Urinary bladder (tissue), 3 donors: ENCODE measurements at regions not wholly inside any gene's neighbourhood (a gene's known extent, or its start where the extent isn't known, plus 50 kb on each side); places are given as distances from the start of the nearest gene placed in this dataset.
A peak's percentile ranks its signal among the peaks of the same experiment; 100 is the strongest.
"Not testable (repeated sequence)": the region's sequence is repeated elsewhere in the genome, so short reads cannot be mapped to it uniquely, and the experiment has no call there.

Source experiments
- DNase-seq: peaks from one replicate; pipeline ENCODE4 v3.0.0-alpha.2; 2015; ENCODE audit errors: extremely low spot score
- H3K27ac ChIP-seq: one replicate; pipeline ENCODE4 v1.5.1; 2013; ENCODE audit warnings: low read depth, mild to moderate bottlenecking, moderate library complexity
- H3K36me3 ChIP-seq: one replicate; pipeline ENCODE4 v1.6.1; 2013; ENCODE audit warnings: mild to moderate bottlenecking, moderate library complexity; ENCODE audit not compliant: insufficient read depth
- H3K4me1 ChIP-seq: one replicate; pipeline ENCODE4 v1.6.1; 2013; ENCODE audit warnings: mild to moderate bottlenecking, moderate library complexity; ENCODE audit not compliant: insufficient read depth
- H3K4me3 ChIP-seq: one replicate; pipeline ENCODE4 v1.5.1; 2013; ENCODE audit warnings: low read depth, low read length
- WGBS: extraction: QIAGEN DNeasy Blood & Tissue Kit; methylation state at CpG from one replicate; pipeline ENCODE4 v1.1.7; 2013; 5-methylcytosine and 5-hydroxymethylcytosine counted together
- donor health status: healthy with polysubstance abuse.
- donor health status: healthy.

DNA sequence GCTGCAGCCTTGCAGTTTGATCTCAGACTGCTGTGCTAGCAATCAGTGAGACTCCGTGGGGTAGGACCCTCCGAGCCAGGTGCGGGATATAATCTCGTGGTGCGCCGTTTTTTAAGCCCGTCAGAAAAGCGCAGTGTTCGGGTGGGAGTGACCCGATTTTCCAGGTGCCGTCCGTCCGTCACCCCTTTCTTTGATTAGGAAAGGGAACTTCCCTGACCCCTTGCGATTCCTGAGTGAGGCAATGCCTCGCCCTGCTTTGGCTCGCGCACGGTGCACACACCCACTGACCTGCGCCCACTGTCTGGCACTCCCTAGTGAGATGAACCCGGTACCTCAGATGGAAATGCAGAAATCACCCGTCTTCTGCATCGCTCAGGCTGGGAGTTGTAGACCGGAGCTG, 203.2 kb downstream of the SNCAIP start:
- 92% methylated on average over 23 of the region's 23 CpGs for WGBS
- DNase-seq, H3K27ac ChIP-seq, H3K4me3 ChIP-seq, H3K36me3 ChIP-seq, H3K4me1 ChIP-seq: not testable (repeated sequence)

DNA sequence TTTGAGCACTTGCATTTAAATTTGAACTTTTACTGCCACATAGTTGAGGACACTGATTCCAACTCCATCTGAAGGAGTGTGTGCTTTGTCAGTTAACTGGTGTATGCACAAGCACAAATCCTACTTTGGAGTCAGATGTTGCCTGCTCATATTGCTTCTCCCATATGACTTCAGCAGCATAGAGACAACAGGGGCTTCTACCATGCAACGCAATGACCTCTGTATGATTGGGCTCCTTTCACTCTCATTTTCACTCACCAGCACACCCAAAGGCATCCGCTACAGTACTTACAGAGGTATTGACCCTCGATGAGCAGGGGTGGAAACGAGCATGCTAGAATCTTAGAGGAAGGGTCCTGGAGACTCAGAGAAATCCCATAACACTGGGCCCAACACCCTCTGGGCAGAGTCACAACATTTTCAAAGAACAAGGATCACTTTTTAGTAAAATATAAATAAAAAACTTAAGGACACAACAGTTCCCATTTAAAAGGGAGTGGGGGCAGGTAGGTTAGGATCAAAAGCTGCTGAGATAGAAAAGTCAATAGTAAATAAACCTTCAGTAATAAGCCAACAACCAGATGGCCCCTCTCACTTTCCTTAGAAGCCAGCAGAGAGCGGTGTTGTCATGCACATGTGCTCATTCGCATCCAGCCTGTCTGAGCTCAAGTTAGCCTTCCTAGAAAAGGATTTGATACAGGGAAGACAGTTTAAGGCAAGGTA, 203.8 kb downstream of the SNCAIP start:
- Histone ChIP-seq H3K27ac (no peak overlapping the region), H3K36me3 (no peaks in the 10 kb centered on the region), H3K4me3 (no peak overlapping the region), H3K4me1 (no peaks in the 10 kb centered on the region)
- WGBS = 45% methylated on average over 6 of the region's 6 CpGs
- DNase-seq = peak; percentile 67

DNA sequence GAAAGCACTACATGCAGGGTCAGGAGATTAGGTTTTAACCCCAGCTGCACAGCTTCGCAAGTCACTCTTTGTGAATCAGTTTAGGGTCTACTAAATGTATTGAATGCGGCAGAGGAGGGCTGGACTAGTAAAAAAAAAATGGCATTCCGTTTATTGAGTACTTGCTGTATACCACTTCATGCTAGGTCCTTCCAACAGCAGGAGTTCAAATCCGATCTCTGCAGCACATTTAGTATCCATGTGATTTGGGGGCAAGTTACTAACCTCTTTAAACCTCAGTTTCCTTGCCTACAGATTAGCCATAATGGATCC, 204.4 kb downstream of the SNCAIP start:
- Histone ChIP-seq H3K27ac (no peak overlapping the region), H3K4me3 (no peak overlapping the region), H3K4me1 (no peaks in the 10 kb centered on the region), H3K36me3 (no peaks in the 10 kb centered on the region)
- DNase-seq = no peak
- WGBS = 56% methylated on average over 4 of the region's 4 CpGs

DNA sequence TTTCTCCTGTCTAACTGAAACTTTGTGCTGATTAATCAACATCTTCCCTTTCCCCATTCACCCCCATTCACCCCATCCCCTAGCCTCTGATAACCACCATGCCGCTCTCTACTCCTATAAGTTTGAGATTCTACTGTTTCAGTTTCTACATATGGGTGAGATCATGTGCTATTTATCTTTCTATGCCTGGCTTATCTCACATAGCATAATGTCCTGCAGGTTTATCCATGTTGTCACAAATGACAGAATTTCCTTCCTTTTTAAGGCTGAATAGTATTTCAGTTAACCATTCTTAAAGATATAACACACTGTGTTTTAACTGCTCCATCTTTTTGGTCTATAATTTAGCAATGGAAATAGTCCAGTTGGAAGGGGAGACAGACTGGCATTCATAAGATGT, 205.1 kb downstream of the SNCAIP start:
- H3K36me3 ChIP-seq = no peaks in the 10 kb centered on the region
- DNase-seq = no peak
- H3K4me3 ChIP-seq = no peak overlapping the region
- no peak overlapping the region for H3K27ac ChIP-seq
- no peaks in the 10 kb centered on the region for H3K4me1 ChIP-seq
- WGBS = 99% methylated on average over 1 of the region's 1 CpG

DNA sequence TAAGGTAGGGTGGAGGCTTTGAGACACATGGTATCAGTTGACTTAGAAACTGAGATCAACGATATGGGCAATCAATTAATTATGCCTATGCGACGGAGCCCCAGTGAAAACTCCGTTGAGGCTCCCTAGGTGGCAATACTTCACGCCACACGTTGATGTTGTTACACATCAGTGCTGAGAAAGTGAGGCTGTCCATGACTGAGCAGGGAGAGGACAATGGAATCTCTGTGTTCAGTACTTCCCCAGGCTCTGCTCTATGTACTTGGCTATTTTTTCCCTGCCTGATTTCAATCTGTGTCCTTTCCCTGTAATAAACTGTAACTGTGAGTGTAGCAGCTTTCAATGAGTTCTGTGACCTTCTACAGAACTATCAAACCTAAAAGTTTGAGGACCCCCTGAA, 211.7 kb downstream of the SNCAIP start:
- WGBS = 87% methylated on average over 6 of the region's 6 CpGs
- no peaks in the 10 kb centered on the region for H3K4me1 ChIP-seq
- no peak overlapping the region for H3K4me3 ChIP-seq
- H3K36me3 ChIP-seq = no peaks in the 10 kb centered on the region
- no peak for DNase-seq
- H3K27ac ChIP-seq = no peak overlapping the region

DNA sequence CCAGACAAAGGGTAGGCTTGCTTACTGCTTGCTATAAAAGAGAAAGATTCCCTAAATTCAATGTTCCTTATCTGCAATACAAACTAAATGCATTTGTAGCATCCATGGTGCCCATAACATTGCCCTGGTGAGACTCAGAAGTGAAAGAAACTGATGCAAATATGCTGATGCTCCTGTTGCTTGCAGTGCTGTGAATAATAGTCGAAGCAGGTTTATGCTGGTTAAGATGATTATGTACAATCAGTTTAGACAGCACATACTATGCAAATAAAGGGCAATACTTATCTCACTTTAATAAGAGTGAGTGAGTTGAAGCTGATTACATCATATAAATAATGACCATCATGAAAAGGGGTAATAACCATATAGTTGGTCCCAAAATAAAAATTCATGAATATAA, 215.5 kb downstream of the SNCAIP start:
- DNase-seq = no peak
- WGBS = 97% methylated on average over 1 of the region's 1 CpG
- Histone ChIP-seq H3K36me3 (no peaks in the 10 kb centered on the region), H3K4me1 (no peaks in the 10 kb centered on the region), H3K27ac (no peak overlapping the region), H3K4me3 (no peak overlapping the region)

DNA sequence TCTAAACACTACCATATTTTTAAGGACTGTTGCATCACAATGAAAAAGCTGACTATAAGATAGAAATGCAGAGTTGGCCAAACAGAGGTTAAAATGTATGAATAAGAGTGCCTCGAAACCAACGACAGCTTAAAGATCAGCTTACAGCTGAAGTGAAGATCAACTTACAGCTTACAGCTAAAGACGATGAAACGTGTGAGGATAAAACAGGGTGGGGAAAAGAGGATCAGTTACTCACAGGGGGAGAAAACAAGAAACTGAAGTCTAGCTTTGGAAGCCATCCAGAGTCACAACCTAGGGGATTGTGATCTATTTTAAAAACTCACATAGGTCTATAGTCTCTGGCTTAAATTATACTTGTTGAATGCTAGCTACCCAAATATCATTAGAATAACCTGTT, 220.0 kb downstream of the SNCAIP start:
- no peak for DNase-seq
- WGBS = 45% methylated on average over 4 of the region's 4 CpGs
- H3K4me3 ChIP-seq = no peak overlapping the region

DNA sequence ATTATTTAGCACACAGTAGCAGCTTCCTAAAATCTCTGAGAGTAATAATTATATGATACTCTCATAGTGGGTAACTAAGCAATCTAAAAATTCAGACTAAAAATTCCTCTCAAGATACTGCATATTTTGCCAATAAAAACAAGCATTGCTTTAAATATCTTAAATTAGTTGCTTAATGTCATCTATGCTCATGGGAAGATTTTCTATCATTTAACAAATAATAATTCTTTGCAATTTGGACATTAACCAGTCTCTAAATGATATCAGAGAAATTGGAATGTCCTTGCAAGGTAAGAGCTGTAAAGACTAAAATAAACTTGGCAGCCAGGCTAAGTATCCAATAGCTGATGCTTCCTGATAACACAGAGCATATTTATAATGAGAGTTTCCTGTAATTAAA, 221.8 kb downstream of the SNCAIP start:
- H3K27ac ChIP-seq = no peak overlapping the region
- H3K4me1 ChIP-seq = no peaks in the 10 kb centered on the region
- DNase-seq = no peak
- no peak overlapping the region for H3K4me3 ChIP-seq
- no peaks in the 10 kb centered on the region for H3K36me3 ChIP-seq

More for the DNA sequence above, 220.0 kb downstream of the SNCAIP start:
- no peak overlapping the region for H3K27ac ChIP-seq
- no peaks in the 10 kb centered on the region for H3K4me1 ChIP-seq
- no peaks in the 10 kb centered on the region for H3K36me3 ChIP-seq

DNA sequence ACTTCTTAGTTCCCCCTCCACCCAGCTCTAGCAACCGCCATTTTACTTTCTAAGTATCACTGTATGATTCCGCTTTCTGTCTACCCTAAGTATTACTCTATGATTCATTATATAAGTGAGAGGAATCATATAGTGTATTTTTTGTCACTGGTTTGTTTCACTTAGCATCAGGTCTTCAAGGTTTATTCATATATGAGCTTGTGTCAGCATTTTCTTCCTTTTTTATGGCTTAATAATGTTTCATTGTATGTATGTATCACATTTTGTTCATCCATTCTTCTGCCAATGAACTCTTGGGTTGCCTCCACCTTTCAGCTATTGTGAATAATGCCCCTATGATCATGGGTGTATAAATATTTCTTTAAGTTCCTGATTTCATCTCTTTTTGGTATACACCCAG, 222.8 kb downstream of the SNCAIP start:
- WGBS = 73% methylated on average over 2 of the region's 2 CpGs
- no peak for DNase-seq
- Histone ChIP-seq H3K4me3 (no peak overlapping the region), H3K4me1 (no peaks in the 10 kb centered on the region), H3K27ac (no peak overlapping the region), H3K36me3 (no peaks in the 10 kb centered on the region)

DNA sequence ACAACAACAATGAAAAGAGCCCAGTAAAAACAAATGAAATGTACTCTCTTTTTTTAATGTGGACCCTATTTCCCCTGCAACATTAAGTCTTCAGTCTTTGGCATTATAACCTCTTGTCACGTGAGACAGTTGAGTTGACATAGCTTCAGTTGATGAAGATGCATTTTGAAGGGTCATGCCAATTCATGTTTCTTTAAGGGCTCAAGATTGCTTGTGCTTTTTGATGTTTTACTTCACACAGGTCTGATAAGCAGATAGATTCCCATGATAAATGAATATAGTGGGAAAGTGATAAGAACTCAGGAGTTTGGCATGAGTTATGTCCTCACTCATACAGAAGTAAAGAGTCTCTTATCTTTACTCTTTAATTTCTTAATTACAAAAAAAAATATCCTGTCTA, 229.4 kb downstream of the SNCAIP start:
- Histone ChIP-seq H3K27ac (no peak overlapping the region), H3K4me3 (no peak overlapping the region), H3K36me3 (no peaks in the 10 kb centered on the region), H3K4me1 (no peaks in the 10 kb centered on the region)
- WGBS = 81% methylated on average over 1 of the region's 1 CpG
- DNase-seq = no peak

DNA sequence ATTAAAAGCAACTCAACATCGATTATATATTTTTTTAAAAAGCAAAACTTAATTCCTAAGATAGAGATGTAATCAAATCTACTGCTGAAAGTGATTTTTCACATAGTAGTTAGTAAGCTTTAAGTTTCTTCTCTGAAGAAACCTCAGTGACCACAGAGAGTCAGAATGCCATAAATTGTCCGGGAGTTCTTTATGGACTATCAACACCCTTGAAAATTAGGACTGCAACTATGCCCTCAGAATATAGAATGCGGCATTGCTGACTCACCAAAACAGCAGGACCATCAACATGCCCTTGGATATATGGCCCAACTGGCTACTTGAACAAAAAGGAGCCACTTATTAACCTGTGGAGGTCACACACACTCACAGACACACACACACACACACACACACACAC, 228.9 kb upstream of the SNX2 start:
- no peaks in the 10 kb centered on the region for H3K4me1 ChIP-seq
- H3K4me3 ChIP-seq = no peak overlapping the region
- WGBS = 74% methylated on average over 3 of the region's 3 CpGs
- DNase-seq = no peak
- no peaks in the 10 kb centered on the region for H3K36me3 ChIP-seq
- no peak overlapping the region for H3K27ac ChIP-seq

DNA sequence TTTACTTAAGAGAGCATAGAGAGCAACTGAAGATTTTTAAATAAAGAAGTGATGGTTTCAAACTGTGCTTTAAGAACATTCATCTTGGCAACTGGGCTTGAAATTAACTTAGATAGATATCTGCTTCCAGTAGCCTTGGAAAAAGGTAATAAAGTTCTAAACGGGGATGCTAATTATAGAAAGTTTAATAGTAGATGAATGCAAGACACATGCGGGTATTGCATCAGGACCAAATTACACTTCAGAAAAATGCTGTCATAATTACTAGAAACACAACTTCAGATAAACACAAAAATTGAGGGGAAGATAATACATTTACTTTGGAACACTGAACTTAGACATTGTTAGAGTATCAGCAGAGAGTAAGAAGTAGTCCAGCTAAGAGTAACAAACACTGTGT, 227.7 kb upstream of the SNX2 start:
- Histone ChIP-seq H3K36me3 (no peaks in the 10 kb centered on the region), H3K4me1 (no peaks in the 10 kb centered on the region), H3K4me3 (no peak overlapping the region), H3K27ac (no peak overlapping the region)
- WGBS = 74% methylated on average over 2 of the region's 2 CpGs
- no peak for DNase-seq

DNA sequence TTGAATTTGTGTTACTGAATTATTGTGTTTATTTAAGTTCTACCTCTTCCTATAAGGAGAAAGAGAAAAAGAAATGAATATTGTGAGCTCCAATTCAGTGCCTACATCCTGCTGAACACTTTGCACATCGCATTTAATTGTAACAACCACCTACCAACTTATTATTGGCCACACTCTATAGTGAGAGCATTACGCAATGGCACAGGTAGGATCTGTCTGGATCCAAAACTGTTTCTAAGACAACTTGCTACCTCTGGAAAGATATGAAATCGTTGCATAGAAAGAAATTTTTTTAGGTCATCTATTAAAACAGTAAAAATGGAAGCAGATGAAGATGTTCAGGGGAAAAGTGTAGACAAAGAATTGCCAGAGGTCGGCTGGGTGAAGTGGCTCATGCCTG, 227.2 kb upstream of the SNX2 start:
- Histone ChIP-seq H3K36me3 (no peaks in the 10 kb centered on the region), H3K4me1 (no peaks in the 10 kb centered on the region), H3K27ac (no peak overlapping the region), H3K4me3 (no peak overlapping the region)
- DNase-seq = no peak
- 92% methylated on average over 4 of the region's 4 CpGs for WGBS

DNA sequence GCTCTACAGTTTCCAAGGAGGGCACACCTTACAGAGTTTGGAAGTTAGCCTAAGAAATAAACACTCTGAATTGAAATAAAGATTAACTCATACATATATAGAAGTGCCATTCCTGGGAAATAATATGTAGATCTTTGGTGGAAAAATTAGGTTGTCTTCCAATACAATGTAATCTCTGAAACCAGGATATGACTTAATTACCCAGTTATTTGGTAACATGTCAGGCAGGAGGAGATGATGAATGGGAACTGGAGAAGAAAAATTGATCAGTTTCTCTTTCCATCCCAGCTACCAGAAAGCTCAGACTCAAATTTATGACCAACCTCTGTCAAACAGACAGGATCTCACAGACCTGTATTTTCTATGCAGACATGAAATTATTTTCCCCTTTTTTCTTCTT, 215.2 kb upstream of the SNX2 start:
- Histone ChIP-seq H3K4me1 (no peaks in the 10 kb centered on the region), H3K36me3 (no peaks in the 10 kb centered on the region), H3K27ac (no peak overlapping the region), H3K4me3 (no peak overlapping the region)
- DNase-seq = no peak

DNA sequence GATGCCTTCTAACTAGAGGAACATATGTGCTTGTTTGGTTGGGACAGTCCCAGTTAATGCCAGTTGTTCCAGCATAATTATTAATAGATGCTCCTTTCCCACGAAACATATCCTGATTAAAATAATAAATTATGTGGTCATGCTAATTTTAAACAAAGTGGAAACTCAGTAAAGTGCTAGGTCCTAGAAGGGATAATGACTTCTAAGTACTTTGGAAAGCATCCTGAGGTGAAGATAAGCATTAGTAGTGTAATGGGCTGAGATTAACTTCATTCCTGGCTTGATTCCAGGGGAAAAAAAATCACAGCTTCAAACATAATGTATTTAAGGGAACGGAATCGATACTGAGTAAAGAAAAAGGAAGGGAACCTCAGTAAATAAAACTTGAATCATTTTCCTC, 213.7 kb upstream of the SNX2 start:
- H3K4me3 ChIP-seq = no peak overlapping the region
- no peaks in the 10 kb centered on the region for H3K36me3 ChIP-seq
- H3K27ac ChIP-seq = no peak overlapping the region
- DNase-seq = no peak
- WGBS = 21% methylated on average over 3 of the region's 3 CpGs
- no peaks in the 10 kb centered on the region for H3K4me1 ChIP-seq
